ENCODE measurements at regions not wholly inside any gene's neighbourhood (a gene's known extent, or its start where the extent isn't known, plus 50 kb on each side); places are given as distances from the start of the nearest gene placed in this dataset.

GRCh38 chr5:155144956-155145355, 131.4 kb downstream of the KIF4B start:
- no peak overlapping the region for H3K27ac ChIP-seq (ENCODE audit: low read depth in 1 of 2, low read length in 2 of 2)
- no peak overlapping the region for H3K9ac ChIP-seq (ENCODE audit: low read depth in 1 of 2, low read length in 2 of 2)
- H3K36me3 ChIP-seq (ENCODE audit: control insufficient read depth in 4 of 4, insufficient read depth in 3 of 4, low read depth in 1 of 4, low read length in 3 of 4), result no peaks in the 10 kb centered on the region
- TF ChIP-seq RXRA (IDR thresholded peaks at IDR 0.05) (no peak), HNF4A (conservative IDR thresholded peaks at IDR 0.05) (no peak), EGR1 (IDR thresholded peaks at IDR 0.05; ENCODE audit: low read depth in 2 of 2) (no peak), GABPA (IDR thresholded peaks at IDR 0.05 in 1 of 2, conservative IDR thresholded peaks at IDR 0.05 in 1 of 2) (no peak), FOXA2 (IDR thresholded peaks at IDR 0.05) (no peak), TAF1 (conservative IDR thresholded peaks at IDR 0.05) (no peak)
- no peaks in the 10 kb centered on the region for H3K4me1 ChIP-seq (ENCODE audit: control insufficient read depth in 4 of 4, insufficient read depth in 4 of 4, low read length in 3 of 4)
- DNase-seq (ENCODE audit: low spot score), result no peak
- no peaks in the 10 kb centered on the region for H3K9me3 ChIP-seq (ENCODE audit: control insufficient read depth in 4 of 4, low read length in 3 of 4)
- H3K27me3 ChIP-seq (ENCODE audit: control insufficient read depth in 4 of 4, insufficient read depth in 4 of 4, low read length in 3 of 4), result no peaks in the 10 kb centered on the region
- H3K4me3 ChIP-seq (ENCODE audit: low read depth in 1 of 3, low read length in 3 of 3), result no peak overlapping the region

DNA sequence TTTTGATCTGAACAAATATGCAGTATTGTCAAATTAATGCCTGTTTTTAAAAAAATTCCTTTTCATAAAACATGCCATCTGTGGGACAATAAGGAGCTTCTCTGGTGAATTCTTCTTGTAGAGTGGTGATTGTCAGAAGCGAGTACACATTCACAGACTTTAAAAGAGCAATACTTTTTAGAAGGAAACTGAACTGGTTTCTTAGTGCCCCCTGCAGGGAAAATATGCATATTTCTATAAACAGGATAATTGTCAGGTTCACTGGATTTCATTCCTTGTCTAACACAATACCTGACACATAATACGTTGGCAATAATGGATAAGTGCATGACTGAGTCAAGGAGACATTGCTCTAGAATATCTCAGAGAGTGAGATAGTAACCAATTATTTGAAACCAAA, 133.7 kb downstream of the KIF4B start:
- no peaks in the 10 kb centered on the region for H3K36me3 ChIP-seq (ENCODE audit: control insufficient read depth in 4 of 4, insufficient read depth in 3 of 4, low read depth in 1 of 4, low read length in 3 of 4)
- WGBS, result 50% methylated on average over 2 of the region's 2 CpGs
- TF ChIP-seq, protein P1, sequence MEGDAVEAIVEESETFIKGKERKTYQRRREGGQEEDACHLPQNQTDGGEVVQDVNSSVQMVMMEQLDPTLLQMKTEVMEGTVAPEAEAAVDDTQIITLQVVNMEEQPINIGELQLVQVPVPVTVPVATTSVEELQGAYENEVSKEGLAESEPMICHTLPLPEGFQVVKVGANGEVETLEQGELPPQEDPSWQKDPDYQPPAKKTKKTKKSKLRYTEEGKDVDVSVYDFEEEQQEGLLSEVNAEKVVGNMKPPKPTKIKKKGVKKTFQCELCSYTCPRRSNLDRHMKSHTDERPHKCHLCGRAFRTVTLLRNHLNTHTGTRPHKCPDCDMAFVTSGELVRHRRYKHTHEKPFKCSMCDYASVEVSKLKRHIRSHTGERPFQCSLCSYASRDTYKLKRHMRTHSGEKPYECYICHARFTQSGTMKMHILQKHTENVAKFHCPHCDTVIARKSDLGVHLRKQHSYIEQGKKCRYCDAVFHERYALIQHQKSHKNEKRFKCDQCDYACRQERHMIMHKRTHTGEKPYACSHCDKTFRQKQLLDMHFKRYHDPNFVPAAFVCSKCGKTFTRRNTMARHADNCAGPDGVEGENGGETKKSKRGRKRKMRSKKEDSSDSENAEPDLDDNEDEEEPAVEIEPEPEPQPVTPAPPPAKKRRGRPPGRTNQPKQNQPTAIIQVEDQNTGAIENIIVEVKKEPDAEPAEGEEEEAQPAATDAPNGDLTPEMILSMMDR (IDR thresholded peaks at IDR 0.05; ENCODE audit: low read depth, low read length, missing input control), result peak; percentile 20
- TF ChIP-seq SP1 (IDR thresholded peaks at IDR 0.05) (no peak), RAD21 (IDR thresholded peaks at IDR 0.05) (peak; percentile 58 to 63), EGR1 (IDR thresholded peaks at IDR 0.05; ENCODE audit: low read depth in 2 of 2) (no peak)
- no peak overlapping the region for H3K4me3 ChIP-seq (ENCODE audit: low read depth in 1 of 3, low read length in 3 of 3)
- no peak overlapping the region for H3K9ac ChIP-seq (ENCODE audit: low read depth in 1 of 2, low read length in 2 of 2)
- no peak for DNase-seq (ENCODE audit: low spot score)
- H3K4me1 ChIP-seq (ENCODE audit: control insufficient read depth in 4 of 4, insufficient read depth in 4 of 4, low read length in 3 of 4), result no peaks in the 10 kb centered on the region
- H3K27me3 ChIP-seq (ENCODE audit: control insufficient read depth in 4 of 4, insufficient read depth in 4 of 4, low read length in 3 of 4), result no peaks in the 10 kb centered on the region
- no peak overlapping the region for H3K27ac ChIP-seq (ENCODE audit: low read depth in 1 of 2, low read length in 2 of 2)
- no peaks in the 10 kb centered on the region for H3K9me3 ChIP-seq (ENCODE audit: control insufficient read depth in 4 of 4, low read length in 3 of 4)

GRCh38 chr5:155148694-155149093, 135.1 kb downstream of the KIF4B start:
- no peaks in the 10 kb centered on the region for H3K36me3 ChIP-seq (ENCODE audit: control insufficient read depth in 4 of 4, insufficient read depth in 3 of 4, low read depth in 1 of 4, low read length in 3 of 4)
- TF ChIP-seq, protein P2, sequence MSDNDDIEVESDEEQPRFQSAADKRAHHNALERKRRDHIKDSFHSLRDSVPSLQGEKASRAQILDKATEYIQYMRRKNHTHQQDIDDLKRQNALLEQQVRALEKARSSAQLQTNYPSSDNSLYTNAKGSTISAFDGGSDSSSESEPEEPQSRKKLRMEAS (IDR thresholded peaks at IDR 0.05), result no peak
- TF ChIP-seq HNF4G (IDR thresholded peaks at IDR 0.05), result no peak
- TF ChIP-seq TAF1 (conservative IDR thresholded peaks at IDR 0.05), result no peak
- TF ChIP-seq, protein P3, sequence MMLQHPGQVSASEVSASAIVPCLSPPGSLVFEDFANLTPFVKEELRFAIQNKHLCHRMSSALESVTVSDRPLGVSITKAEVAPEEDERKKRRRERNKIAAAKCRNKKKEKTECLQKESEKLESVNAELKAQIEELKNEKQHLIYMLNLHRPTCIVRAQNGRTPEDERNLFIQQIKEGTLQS (IDR thresholded peaks at IDR 0.05), result no peak
- no peak for TF ChIP-seq SP1 (IDR thresholded peaks at IDR 0.05)
- TF ChIP-seq EGR1 (IDR thresholded peaks at IDR 0.05; ENCODE audit: low read depth in 2 of 2), result no peak
- no peak for TF ChIP-seq JUND (IDR thresholded peaks at IDR 0.05)
- H3K9ac ChIP-seq (ENCODE audit: low read depth in 1 of 2, low read length in 2 of 2), result no peak overlapping the region
- no peak for DNase-seq (ENCODE audit: low spot score)
- no peak overlapping the region for H3K4me3 ChIP-seq (ENCODE audit: low read depth in 1 of 3, low read length in 3 of 3)
- H3K27ac ChIP-seq (ENCODE audit: low read depth in 1 of 2, low read length in 2 of 2), result no peak overlapping the region
- no peaks in the 10 kb centered on the region for H3K9me3 ChIP-seq (ENCODE audit: control insufficient read depth in 4 of 4, low read length in 3 of 4)
- no peaks in the 10 kb centered on the region for H3K27me3 ChIP-seq (ENCODE audit: control insufficient read depth in 4 of 4, insufficient read depth in 4 of 4, low read length in 3 of 4)
- H3K4me1 ChIP-seq (ENCODE audit: control insufficient read depth in 4 of 4, insufficient read depth in 4 of 4, low read length in 3 of 4), result no peaks in the 10 kb centered on the region
- WGBS, result 76% methylated on average over 1 of the region's 1 CpG

DNA sequence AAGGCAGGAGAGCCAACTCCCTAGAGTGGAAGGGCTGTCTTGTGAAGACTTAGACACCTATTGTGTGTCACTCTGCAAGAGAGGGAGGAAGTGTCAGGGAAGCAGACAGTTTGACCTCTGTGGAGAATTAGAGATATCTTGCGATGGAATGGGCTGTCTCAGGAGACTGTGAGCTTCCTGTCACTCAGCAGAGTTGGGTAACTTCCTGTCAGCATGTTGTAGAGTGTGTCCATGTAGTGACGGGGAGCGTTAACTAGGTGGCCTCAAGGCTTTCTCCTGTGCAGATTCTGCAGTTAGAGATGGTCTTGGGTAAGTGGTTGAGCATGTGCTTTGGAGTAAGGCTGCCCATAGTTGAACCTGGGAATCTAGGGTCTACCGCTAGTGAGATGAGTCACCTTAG, 136.5 kb downstream of the KIF4B start:
- Histone ChIP-seq H3K27me3 (ENCODE audit: control insufficient read depth in 4 of 4, insufficient read depth in 4 of 4, low read length in 3 of 4) (no peaks in the 10 kb centered on the region), H3K9me3 (ENCODE audit: control insufficient read depth in 4 of 4, low read length in 3 of 4) (no peaks in the 10 kb centered on the region), H3K27ac (ENCODE audit: low read depth in 1 of 2, low read length in 2 of 2) (no peak overlapping the region), H3K36me3 (ENCODE audit: control insufficient read depth in 4 of 4, insufficient read depth in 3 of 4, low read depth in 1 of 4, low read length in 3 of 4) (no peaks in the 10 kb centered on the region), H3K4me1 (ENCODE audit: control insufficient read depth in 4 of 4, insufficient read depth in 4 of 4, low read length in 3 of 4) (no peaks in the 10 kb centered on the region), H3K9ac (ENCODE audit: low read depth in 1 of 2, low read length in 2 of 2) (no peak overlapping the region), H3K4me3 (ENCODE audit: low read depth in 1 of 3, low read length in 3 of 3) (no peak overlapping the region)
- 49% methylated on average over 4 of the region's 4 CpGs for WGBS
- no peak for DNase-seq (ENCODE audit: low spot score)
- TF ChIP-seq NR2F2 (IDR thresholded peaks at IDR 0.05) (no peak), HNF4G (IDR thresholded peaks at IDR 0.05) (no peak), GABPA (IDR thresholded peaks at IDR 0.05 in 1 of 2, conservative IDR thresholded peaks at IDR 0.05 in 1 of 2) (no peak), JUND (IDR thresholded peaks at IDR 0.05) (no peak), RAD21 (IDR thresholded peaks at IDR 0.05) (no peak), HNF4A (conservative IDR thresholded peaks at IDR 0.05) (no peak), FOXA2 (IDR thresholded peaks at IDR 0.05) (no peak), EGR1 (IDR thresholded peaks at IDR 0.05; ENCODE audit: low read depth in 2 of 2) (no peak), FOXA1 (IDR thresholded peaks at IDR 0.05) (no peak), YY1 (IDR thresholded peaks at IDR 0.05) (no peak), RXRA (IDR thresholded peaks at IDR 0.05) (no peak)
- TF ChIP-seq, protein P2 (IDR thresholded peaks at IDR 0.05), result no peak
- TF ChIP-seq, protein P1 (IDR thresholded peaks at IDR 0.05; ENCODE audit: low read depth, low read length, missing input control), result no peak
- TF ChIP-seq, protein P3 (IDR thresholded peaks at IDR 0.05), result no peak

All from liver (tissue), 8 donors.